ENCODE measurements at regions not wholly inside any gene's neighbourhood (a gene's known extent, or its start where the extent isn't known, plus 50 kb on each side); places are given as distances from the start of the nearest gene placed in this dataset.
A peak's percentile ranks its signal among the peaks of the same experiment; 100 is the strongest.

GRCh38 chr20:55266361-55266760 lies 739.0 kb downstream of the CBLN4 start:
- ATAC-seq = no peak
- intact Hi-C loops (cut with DNase I) = no loop called here
- 56% methylated on average over 1 of the region's 1 CpG for WGBS (ENCODE audit: insufficient coverage, low coverage, low lambda C conversion rate, missing lambda C conversion rate)
- Histone ChIP-seq H3K4me1 (no peaks in the 10 kb centered on the region), H3K27me3 (no peaks in the 10 kb centered on the region), H3K36me3 (no peaks in the 10 kb centered on the region), H3K4me3 (no peak overlapping the region), H3K27ac (no peak overlapping the region), H3K9me3 (no peaks in the 10 kb centered on the region)
- TF ChIP-seq CTCF (IDR thresholded peaks at IDR 0.05) = no peak
- TF ChIP-seq POLR2A (IDR thresholded peaks at IDR 0.05) = no peak
- DNase-seq = no peak

GRCh38 chr20:55264703-55265239 lies 740.5 kb downstream of the CBLN4 start:
- Histone ChIP-seq H3K4me3 (no peak overlapping the region), H3K4me1 (no peaks in the 10 kb centered on the region), H3K36me3 (no peaks in the 10 kb centered on the region), H3K9me3 (no peaks in the 10 kb centered on the region), H3K27me3 (no peaks in the 10 kb centered on the region), H3K27ac (no peak overlapping the region)
- no peak for ATAC-seq
- DNase-seq = no peak
- WGBS (ENCODE audit: insufficient coverage, low coverage, low lambda C conversion rate, missing lambda C conversion rate) = 34% methylated on average over 2 of the region's 2 CpGs
- TF ChIP-seq POLR2A (IDR thresholded peaks at IDR 0.05) (no peak), CTCF (IDR thresholded peaks at IDR 0.05) (no peak)
- intact Hi-C loops (cut with DNase I) = no loop called here

GRCh38 chr20:55258559-55258958 lies 746.8 kb downstream of the CBLN4 start:
- Histone ChIP-seq H3K4me1 (no peaks in the 10 kb centered on the region), H3K27ac (no peak overlapping the region), H3K36me3 (no peaks in the 10 kb centered on the region), H3K9me3 (no peaks in the 10 kb centered on the region), H3K4me3 (no peak overlapping the region), H3K27me3 (no peaks in the 10 kb centered on the region)
- intact Hi-C loops (cut with DNase I) = no loop called here
- ATAC-seq (no peak), DNase-seq (no peak)
- no peak for TF ChIP-seq CTCF (IDR thresholded peaks at IDR 0.05)
- TF ChIP-seq POLR2A (IDR thresholded peaks at IDR 0.05) = no peak
- WGBS (ENCODE audit: insufficient coverage, low coverage, low lambda C conversion rate, missing lambda C conversion rate) = 30% methylated on average over 2 of the region's 2 CpGs

DNA sequence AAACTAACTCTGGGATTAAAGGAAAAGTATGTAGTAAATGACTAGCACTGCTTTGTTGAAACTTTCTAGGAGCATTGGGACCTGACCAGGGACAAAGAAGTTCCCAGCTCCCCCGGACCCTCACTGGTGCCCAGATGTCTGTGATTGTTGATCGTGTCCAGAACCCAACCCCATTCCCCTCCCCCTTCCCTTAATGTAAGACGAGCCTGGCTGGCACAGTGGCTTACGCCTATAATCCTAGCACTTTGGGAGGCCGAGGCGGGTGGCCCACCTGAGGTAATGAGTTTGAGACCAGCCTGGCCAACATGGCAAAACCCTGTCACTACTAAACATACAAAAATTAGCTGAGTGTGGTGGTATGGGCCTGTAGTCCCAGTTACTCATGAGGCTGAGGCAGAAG lies 750.3 kb downstream of the CBLN4 start:
- H3K4me3 ChIP-seq = no peak overlapping the region
- no peaks in the 10 kb centered on the region for H3K27me3 ChIP-seq
- no peaks in the 10 kb centered on the region for H3K9me3 ChIP-seq
- no peak for ATAC-seq
- no peak overlapping the region for H3K27ac ChIP-seq
- intact Hi-C loops (cut with DNase I) = no loop called here
- TF ChIP-seq CTCF (IDR thresholded peaks at IDR 0.05) (no peak), POLR2A (IDR thresholded peaks at IDR 0.05) (no peak)
- H3K36me3 ChIP-seq = no peaks in the 10 kb centered on the region
- no peaks in the 10 kb centered on the region for H3K4me1 ChIP-seq
- WGBS (ENCODE audit: insufficient coverage, low coverage, low lambda C conversion rate, missing lambda C conversion rate) = 62% methylated on average over 3 of the region's 6 CpGs
- no peak for DNase-seq

GRCh38 chr20:55253781-55254180 lies 751.5 kb downstream of the CBLN4 start:
- Histone ChIP-seq H3K27ac (no peak overlapping the region), H3K4me1 (no peaks in the 10 kb centered on the region), H3K4me3 (no peak overlapping the region), H3K27me3 (no peaks in the 10 kb centered on the region), H3K9me3 (no peaks in the 10 kb centered on the region), H3K36me3 (no peaks in the 10 kb centered on the region)
- DNase-seq (no peak), ATAC-seq (peak in 1 of 4 donors; percentile 46)
- TF ChIP-seq CTCF (IDR thresholded peaks at IDR 0.05) (no peak), POLR2A (IDR thresholded peaks at IDR 0.05) (no peak)
- intact Hi-C loops (cut with DNase I) = no loop called here
- WGBS (ENCODE audit: insufficient coverage, low coverage, low lambda C conversion rate, missing lambda C conversion rate) = 47% methylated on average over 1 of the region's 1 CpG
